ENCODE measurements at regions not wholly inside any gene's neighbourhood (a gene's known extent, or its start where the extent isn't known, plus 50 kb on each side); places are given as distances from the start of the nearest gene placed in this dataset.

GRCh38 chr16:73350707-73351452 is 303.0 kb upstream of the ZFHX3 start (continued):
- TF ChIP-seq GABPA (IDR thresholded peaks at IDR 0.05; ENCODE audit: low read depth, low read length) (no peak), GABPA (CRISPR knock-in tag; IDR thresholded peaks at IDR 0.05; ENCODE audit: low read depth) (no peak)

GRCh38 chr16:73347500-73348375 is 299.8 kb upstream of the ZFHX3 start:
- FAIRE-seq (no peak), DNase-seq (ENCODE audit: low spot score) (no peak), ATAC-seq (no peak)
- WGBS (ENCODE audit: low lambda C conversion rate): 37% methylated on average over 7 of the region's 7 CpGs
- Histone ChIP-seq H3K36me3 (replicated peaks in 1 of 2; ENCODE audit: control insufficient read depth in 1 of 2, insufficient read depth in 2 of 2, low read length in 2 of 2) (no peaks in the 10 kb centered on the region), H2AFZ (ENCODE audit: low read length) (no peak overlapping the region), H3K4me2 (ENCODE audit: low read depth, low read length) (no peak overlapping the region), H3K27me3 (ENCODE audit: control insufficient read depth in 1 of 2, insufficient read depth in 2 of 2, low read length in 2 of 2) (peaks cover 0 to 16% of the 10 kb centered on the region in 2 experiments; a peak in 3 of 5 replicates), H3K9ac (ENCODE audit: insufficient read depth, low read depth, low read length) (no peak overlapping the region), H3K4me3 (replicated peaks in 1 of 3; ENCODE audit: insufficient read depth in 1 of 3, low read depth in 2 of 3, low read length in 3 of 3) (no peak overlapping the region), H3K79me2 (ENCODE audit: insufficient read depth, low read length) (no peaks in the 10 kb centered on the region), H3K4me1 (ENCODE audit: insufficient read depth, low read length) (no peaks in the 10 kb centered on the region), H3K27ac (ENCODE audit: extremely low read length, insufficient read depth, low read length) (no peak overlapping the region), H3K9me3 (ENCODE audit: low read length) (no peaks in the 10 kb centered on the region), H4K20me1 (ENCODE audit: insufficient read depth, low read length) (no peaks in the 10 kb centered on the region)
- intact Hi-C loops (cut with micrococcal nuclease; ENCODE audit: unreplicated experiment) (no loop called here), in situ Hi-C loops (cut with HindIII; ENCODE audit: extremely low pct_ligation_motif_present, low pct_unique_long_range_greater_than_20kb) (no loop called here)
- BruUV-seq (replicated peaks): no TSS peak
- TF ChIP-seq ZNF274 (CRISPR knock-in tag; IDR thresholded peaks at IDR 0.05) (no peak), ZSCAN9 (CRISPR knock-in tag; IDR thresholded peaks at IDR 0.05; ENCODE audit: borderline replicate concordance) (no peak), PRDM4 (CRISPR knock-in tag; IDR thresholded peaks at IDR 0.05; ENCODE audit: borderline replicate concordance) (no peak), ZBTB33 (CRISPR knock-in tag; IDR thresholded peaks at IDR 0.05) (no peak), EP300 (IDR thresholded peaks at IDR 0.05; ENCODE audit: low read depth in 2 of 2, low read length in 2 of 2) (no peak), EP300 (CRISPR knock-in tag; IDR thresholded peaks at IDR 0.05; ENCODE audit: borderline replicate concordance) (no peak), SETDB1 (CRISPR knock-in tag; IDR thresholded peaks at IDR 0.05; ENCODE audit: borderline replicate concordance) (no peak), ZNF549 (CRISPR knock-in tag; IDR thresholded peaks at IDR 0.05) (no peak), HNRNPK (IDR thresholded peaks at IDR 0.05; ENCODE audit: low read depth, low read length, poor library complexity, severe bottlenecking) (no peak), TBX3 (IDR thresholded peaks at IDR 0.05; ENCODE audit: borderline replicate concordance) (no peak), ZFP36 (IDR thresholded peaks at IDR 0.05; ENCODE audit: borderline replicate concordance, low read depth, low read length, partially characterized antibody) (no peak), NRL (CRISPR knock-in tag; IDR thresholded peaks at IDR 0.05; ENCODE audit: borderline replicate concordance) (no peak), NCOR1 (IDR thresholded peaks at IDR 0.05; ENCODE audit: borderline replicate concordance, low read length) (no peak), ZNF101 (CRISPR knock-in tag; IDR thresholded peaks at IDR 0.05; ENCODE audit: borderline replicate concordance, low read depth) (no peak)
- ChIA-PET POLR2A (no interaction called here), CTCF (ENCODE audit: low intra/inter-chr PET ratio, low total read pairs) (no interaction called here)

Data from HepG2 (cell line).